ENCODE measurements at regions not wholly inside any gene's neighbourhood (a gene's known extent, or its start where the extent isn't known, plus 50 kb on each side); places are given as distances from the start of the nearest gene placed in this dataset.

- TF ChIP-seq CTCF (IDR thresholded peaks at IDR 0.05): no peak
- no peak for TF ChIP-seq POLR2A (IDR thresholded peaks at IDR 0.05)
Observed at GRCh38 chr5:52043137-52043536, 659.9 kb downstream of the ISL1 start.
